K562 (cell line): ENCODE measurements at regions not wholly inside any gene's neighbourhood (a gene's known extent, or its start where the extent isn't known, plus 50 kb on each side); places are given as distances from the start of the nearest gene placed in this dataset.

ENCODE experiments used
- ATAC-seq: fragments of 200-7000 bp; cut with Tn5 transposase; 3 replicates; pipeline ENCODE4 v1.9.1; 2020; ENCODE audit warnings: moderate library complexity
- BruUV-seq: library from RNA; stranded (reverse); fragments of 400-500 nt; replicated peaks from 2 replicates; lab custom pipeline; 2021; lab: Mats Ljungman, UMichigan
- CTCF ChIA-PET: fragments of 300-600 bp; formaldehyde crosslinking; extraction: SDS; loops from one replicate; lab custom pipeline; 2021; ENCODE audit warnings: low intra/inter-chr PET ratio; lab: Yijun Ruan, JAX
- POLR2A ChIA-PET: fragments of 300-600, 350-650 bp; sonication (Branson Sonifier 250); formaldehyde crosslinking; extraction: SDS; loops from one replicate; lab custom pipeline; 2021; ENCODE audit warnings: antibody characterized with exemption, inconsistent platforms; lab: Yijun Ruan, JAX
- DNase-seq, 4 experiments: peaks; one replicate each; pipeline versions ENCODE4 v3.0.0 to v3.0.0-alpha.2; 2011 to 2018; ENCODE audit warnings: low spot score in 3 of 4, mixed read lengths in 3 of 4; ENCODE audit errors: extremely low read depth in 1 of 4
- FAIRE-seq: peaks from 2 replicates; lab custom pipeline; 2011; peaks lifted over from hg19 to GRCh38; lab: Jason Lieb, UNC
- H2AFZ ChIP-seq: 2 replicates; pipeline ENCODE4 v1.6.0; 2011; ENCODE audit warnings: low read depth, low read length, control low read depth, inconsistent platforms
- H3K27ac ChIP-seq: fragments of 200-600 bp; 3 replicates; pipeline ENCODE4 v1.8.0; 2011; ENCODE audit warnings: low read depth, mild to moderate bottlenecking, control low read depth, inconsistent platforms, low read length, moderate library complexity, mixed read lengths; ENCODE audit errors: extremely low read depth
- H3K27me3 ChIP-seq, 2 experiments: fragments of 300-600 bp in 1 of 2; 2 replicates in 1 of 2; 3 replicates in 1 of 2; pipeline versions ENCODE4 v1.6.0 to v1.8.0; 2011; ENCODE audit warnings: inconsistent platforms in 2 of 2, low read length in 2 of 2, mild to moderate bottlenecking in 1 of 2, mixed read lengths in 1 of 2, moderate library complexity in 1 of 2; ENCODE audit not compliant: control insufficient read depth in 2 of 2, insufficient read depth in 2 of 2
- H3K36me3 ChIP-seq: fragments of 300-600 bp; 3 replicates; pipeline ENCODE4 v1.8.0; 2011; ENCODE audit warnings: mild to moderate bottlenecking, low read length, inconsistent platforms; ENCODE audit not compliant: control insufficient read depth, insufficient read depth
- H3K4me1 ChIP-seq, 2 experiments: fragments of 200-600 bp in 1 of 2; replicated peaks in 1 of 2; 2 replicates in 1 of 2; 3 replicates in 1 of 2; pipeline versions ENCODE4 v1.5.1 to v1.8.0; 2011; ENCODE audit warnings: inconsistent platforms in 2 of 2, low read length in 2 of 2, mild to moderate bottlenecking in 1 of 2, mixed read lengths in 1 of 2, moderate library complexity in 1 of 2; ENCODE audit not compliant: control insufficient read depth in 2 of 2, insufficient read depth in 2 of 2
- H3K4me2 ChIP-seq: 2 replicates; pipeline ENCODE4 v1.6.1; 2011; ENCODE audit warnings: low read length, control low read depth, inconsistent platforms, mixed read lengths; ENCODE audit not compliant: insufficient read depth
- H3K4me3 ChIP-seq: fragments of 200-600 bp; sonication (generic), shearing (Covaris generic); 2 replicates; pipeline ENCODE4 v1.5.1; 2016; ENCODE audit warnings: control low read depth, inconsistent platforms
- H3K79me2 ChIP-seq: fragments of 200-600 bp; 3 replicates; pipeline ENCODE4 v1.8.0; 2011; ENCODE audit warnings: low read length, inconsistent platforms; ENCODE audit not compliant: control insufficient read depth, insufficient read depth
- H3K9ac ChIP-seq, 2 experiments: 2 replicates each; pipeline versions ENCODE4 v1.6.0 to v1.6.1; 2011; ENCODE audit warnings: low read depth in 2 of 2, low read length in 2 of 2, control low read depth in 1 of 2, inconsistent platforms in 1 of 2, mild to moderate bottlenecking in 1 of 2, mixed read lengths in 1 of 2; ENCODE audit not compliant: insufficient read depth in 1 of 2
- H3K9me1 ChIP-seq: one replicate; pipeline ENCODE4 v1.6.0; 2011; ENCODE audit warnings: inconsistent platforms, mild to moderate bottlenecking, low read length, moderate library complexity; ENCODE audit not compliant: control insufficient read depth, insufficient read depth
- H3K9me3 ChIP-seq: replicated peaks from 2 replicates; pipeline ENCODE4 v1.5.1; 2011; ENCODE audit warnings: low read depth, low read length, inconsistent platforms; ENCODE audit not compliant: control insufficient read depth, insufficient read depth
- H4K20me1 ChIP-seq: replicated peaks from 2 replicates; pipeline ENCODE4 v1.6.1; 2011; ENCODE audit warnings: low read length, inconsistent platforms, mixed read lengths; ENCODE audit not compliant: control insufficient read depth, insufficient read depth
- CBFA2T3 ChIP-seq: fragments of 450-650 bp; IDR thresholded peaks from 2 replicates; pipeline ENCODE4 v1.6.1; 2017
- CHD1 ChIP-seq: fragments of 200-600 bp; sonication (generic); IDR thresholded peaks from one replicate; pipeline ENCODE4 v1.6.1; 2012; ENCODE audit warnings: mild to moderate bottlenecking, moderate library complexity, low read length, inconsistent platforms
- FIP1L1 ChIP-seq: fragments of 200-400 bp; formaldehyde crosslinking; IDR thresholded peaks from 2 replicates; pipeline ENCODE4 v1.6.1; 2018; ENCODE audit warnings: mild to moderate bottlenecking, low read depth, low read length; ENCODE audit not compliant: poor library complexity, severe bottlenecking
- GATAD2B ChIP-seq: fragments of 450-650 bp; IDR thresholded peaks from 2 replicates; pipeline ENCODE4 v1.6.1; 2017; ENCODE audit warnings: mild to moderate bottlenecking, borderline replicate concordance
- HMGN3 ChIP-seq: IDR thresholded peaks from 2 replicates; pipeline ENCODE4 v1.6.1; 2011; ENCODE audit warnings: borderline replicate concordance, low read depth, mild to moderate bottlenecking, mixed read lengths, low read length; ENCODE audit not compliant: insufficient read length; ENCODE audit errors: extremely low read depth
- POLR3G ChIP-seq: IDR thresholded peaks from 2 replicates; pipeline ENCODE4 v1.6.1; 2011; ENCODE audit not compliant: insufficient read length, insufficient replicate concordance; ENCODE audit errors: extremely low read depth
- PRMT5 ChIP-seq: sonication (generic); formaldehyde crosslinking; IDR thresholded peaks from 2 replicates; pipeline ENCODE4 v1.5.0; 2020; ENCODE audit warnings: missing genetic modification reagents
- RB1 ChIP-seq: fragments of 450-650 bp; IDR thresholded peaks from 2 replicates; pipeline ENCODE4 v1.6.1; 2017; ENCODE audit warnings: low read depth, mild to moderate bottlenecking
- SMARCC2 ChIP-seq: fragments of 450-650 bp; IDR thresholded peaks from 2 replicates; pipeline ENCODE4 v1.6.1; 2017; ENCODE audit warnings: antibody characterized with exemption, moderate library complexity, mild to moderate bottlenecking, low read depth
- SNRNP70 ChIP-seq: fragments of 200-400 bp; formaldehyde crosslinking; optimal IDR thresholded peaks from 2 replicates; pipeline ENCODE3; 2017; ENCODE audit warnings: low read depth, low read length
- TARDBP ChIP-seq: fragments of 450-650 bp; IDR thresholded peaks from 2 replicates; pipeline ENCODE4 v1.6.1; 2016
- THRA ChIP-seq: fragments of 450-650 bp; IDR thresholded peaks from 2 replicates; pipeline ENCODE4 v1.6.1; 2017; ENCODE audit warnings: mild to moderate bottlenecking, moderate library complexity
- TRIM25 ChIP-seq: fragments of 450-650 bp; IDR thresholded peaks from 2 replicates; pipeline ENCODE4 v1.7.0; 2016; ENCODE audit warnings: borderline replicate concordance
- TSHZ1 ChIP-seq: fragments of 250-450 bp; sonication (Bioruptor Pico); IDR thresholded peaks from 2 replicates; pipeline ENCODE4 v1.4.0; 2020; ENCODE audit warnings: mild to moderate bottlenecking, moderate library complexity
- ZNF395 ChIP-seq: fragments of 200-800 bp; sonication (Bioruptor generic); IDR thresholded peaks from 2 replicates; pipeline ENCODE4 v1.6.1; 2017; ENCODE audit warnings: missing genetic modification characterization, missing compliant biosample characterization
- WGBS: fragments of 100-300 bp; shearing (Covaris generic); methylation state at CpG from one replicate; pipeline ENCODE4 v1.1.6; 2016; ENCODE audit warnings: low coverage, mixed read lengths; ENCODE audit not compliant: insufficient coverage; ENCODE audit errors: missing lambda C conversion rate; 5-methylcytosine and 5-hydroxymethylcytosine counted together
- in situ Hi-C: fragments of 300-500 bp; cut with MboI; formaldehyde crosslinking; loops from 4 replicates; pipeline ENCODE4 v1.15.0; 2018; ENCODE audit warnings: inconsistent platforms, mixed read lengths
- intact Hi-C: fragments of 100-400 bp; cut with micrococcal nuclease; formaldehyde crosslinking; loops from 2 replicates; pipeline ENCODE4 v1.14.2; 2022

- no peak overlapping the region for H3K4me2 ChIP-seq
- peaks cover 0 to 6% of the 10 kb centered on the region in 2 experiments; a peak in 1 of 5 replicates for H3K27me3 ChIP-seq
- H3K4me3 ChIP-seq, result no peak overlapping the region
- BruUV-seq, result no TSS peak
- intact Hi-C loops, result no loop called here
- H3K9me3 ChIP-seq, result no peaks in the 10 kb centered on the region
- WGBS, result 0% methylated on average over 12 of the region's 14 CpGs
- ATAC-seq (no peak), FAIRE-seq (no peak), DNase-seq (no peak)
- H3K9ac ChIP-seq, result no peak overlapping the region
- POLR2A ChIA-PET, result no interaction called here
- no peak overlapping the region for H2AFZ ChIP-seq
- H4K20me1 ChIP-seq, result no peaks in the 10 kb centered on the region
- H3K4me1 ChIP-seq, result no peaks in the 10 kb centered on the region
- in situ Hi-C loops, result no loop called here
- H3K79me2 ChIP-seq, result no peaks in the 10 kb centered on the region
- no peaks in the 10 kb centered on the region for H3K36me3 ChIP-seq
- H3K9me1 ChIP-seq, result no peaks in the 10 kb centered on the region
- CTCF ChIA-PET, result no interaction called here
- H3K27ac ChIP-seq, result no peak overlapping the region
- TF ChIP-seq ZNF395 (CRISPR knock-in tag) (no peak), TRIM25 (no peak), PRMT5 (CRISPR knock-in tag) (no peak), RB1 (no peak), FIP1L1 (no peak), SMARCC2 (no peak), CBFA2T3 (no peak), GATAD2B (no peak), TARDBP (no peak), CHD1 (no peak), TSHZ1 (CRISPR knock-in tag) (no peak), POLR3G (no peak), THRA (no peak), SNRNP70 (no peak), HMGN3 (no peak)
These were observed 94.3 kb downstream of the GALR1 start for GRCh38 chr18:77343846-77344510.
